ENCODE measurements at regions not wholly inside any gene's neighbourhood (a gene's known extent, or its start where the extent isn't known, plus 50 kb on each side); places are given as distances from the start of the nearest gene placed in this dataset.
"Not testable (repeated sequence)": the region's sequence is repeated elsewhere in the genome, so short reads cannot be mapped to it uniquely, and the experiment has no call there.

DNA sequence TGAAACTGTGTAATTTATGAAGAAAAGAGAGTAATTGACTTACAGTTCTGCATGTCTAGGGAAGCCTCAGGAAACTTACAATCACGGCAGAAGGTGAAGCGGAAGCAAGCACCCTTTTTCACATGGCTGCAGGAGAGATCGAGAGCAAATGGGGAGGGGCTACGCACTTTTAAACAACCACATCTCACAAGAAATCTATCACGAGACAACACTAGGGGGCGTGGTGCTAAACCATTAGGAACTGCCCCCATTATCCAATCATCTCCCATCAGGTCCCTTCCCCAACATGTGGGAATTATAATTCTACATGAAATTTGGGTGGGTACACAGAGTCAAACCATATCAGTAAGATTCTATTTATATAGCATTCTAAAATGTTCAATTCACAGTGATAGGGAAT, 114.8 kb upstream of the TRPC4 start:
- DNase-seq, result no peak
- Histone ChIP-seq H4K20me1 (ENCODE audit: insufficient read depth, low read depth, low read length) (no peaks in the 10 kb centered on the region), H3K27me3 (ENCODE audit: low read length) (no peaks in the 10 kb centered on the region), H3K9me2 (replicated peaks; ENCODE audit: insufficient read depth, low read length) (no peaks in the 10 kb centered on the region), H3K9me3 (ENCODE audit: low read length) (no peaks in the 10 kb centered on the region), H3K36me3 (ENCODE audit: insufficient read depth, low read length) (no peaks in the 10 kb centered on the region), H3K27ac (ENCODE audit: low read length) (no peak overlapping the region), H3K4me2 (ENCODE audit: low read depth, low read length, poor library complexity, severe bottlenecking) (no peak overlapping the region), H3K79me2 (ENCODE audit: low read length) (no peaks in the 10 kb centered on the region), H3K4me3 (ENCODE audit: low read length) (no peak overlapping the region), H3K9ac (ENCODE audit: low read length) (no peak overlapping the region), H3K4me1 (ENCODE audit: low read length) (no peaks in the 10 kb centered on the region), H2AFZ (ENCODE audit: low read length) (no peak overlapping the region)

DNA sequence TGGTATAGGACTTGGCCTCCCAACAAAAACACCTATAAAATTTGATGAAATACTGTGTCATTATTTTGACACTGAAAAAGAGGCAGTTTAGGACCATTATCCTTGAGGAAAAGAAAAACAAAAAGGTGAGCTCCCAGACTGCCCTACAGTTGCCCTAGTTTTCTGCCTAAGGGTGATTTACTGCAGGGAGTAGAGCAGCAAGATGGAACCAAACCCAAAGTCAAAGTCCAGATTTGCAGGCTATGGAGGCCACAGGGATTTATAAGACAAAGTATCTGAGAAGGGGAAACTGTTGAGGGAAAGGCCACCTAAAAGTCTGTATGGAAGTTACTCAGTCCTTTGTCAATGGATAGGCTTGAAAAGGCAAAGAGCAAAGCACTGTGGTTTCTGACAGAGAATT, 112.4 kb upstream of the TRPC4 start:
- Histone ChIP-seq H3K4me3 (ENCODE audit: low read length) (no peak overlapping the region), H3K9me2 (replicated peaks; ENCODE audit: insufficient read depth, low read length) (no peaks in the 10 kb centered on the region), H3K4me2 (ENCODE audit: low read depth, low read length, poor library complexity, severe bottlenecking) (no peak overlapping the region), H3K4me1 (ENCODE audit: low read length) (no peaks in the 10 kb centered on the region), H3K9ac (ENCODE audit: low read length) (no peak overlapping the region), H3K36me3 (ENCODE audit: insufficient read depth, low read length) (no peaks in the 10 kb centered on the region), H3K27ac (ENCODE audit: low read length) (no peak overlapping the region), H3K79me2 (ENCODE audit: low read length) (no peaks in the 10 kb centered on the region), H3K27me3 (ENCODE audit: low read length) (no peaks in the 10 kb centered on the region), H3K9me3 (ENCODE audit: low read length) (no peaks in the 10 kb centered on the region), H2AFZ (ENCODE audit: low read length) (no peak overlapping the region), H4K20me1 (ENCODE audit: insufficient read depth, low read depth, low read length) (no peaks in the 10 kb centered on the region)
- no peak for DNase-seq

DNA sequence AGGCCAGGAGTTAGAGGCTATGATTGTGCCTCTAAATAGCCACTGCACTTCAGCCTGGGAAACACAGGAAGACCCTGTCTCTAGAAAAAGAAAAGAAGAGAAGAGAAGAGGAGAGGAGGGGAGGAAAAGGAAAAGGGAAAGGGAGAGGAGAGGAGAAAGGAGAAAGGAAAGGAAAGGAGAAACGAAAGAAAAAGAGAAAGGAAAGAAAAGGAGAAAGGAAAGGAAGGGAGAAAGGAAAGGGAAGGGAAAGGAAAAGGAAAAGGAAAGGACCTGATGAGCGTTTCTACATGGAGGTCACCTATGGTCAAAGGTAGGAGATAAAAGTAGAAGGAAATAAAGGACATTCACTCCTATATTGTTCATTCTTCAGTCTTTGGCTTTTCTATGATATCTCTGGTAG, 109.1 kb upstream of the TRPC4 start:
- H4K20me1 ChIP-seq (ENCODE audit: insufficient read depth, low read depth, low read length), result no peaks in the 10 kb centered on the region
- H3K9me3 ChIP-seq (ENCODE audit: low read length), result no peaks in the 10 kb centered on the region
- H3K79me2 ChIP-seq (ENCODE audit: low read length), result no peaks in the 10 kb centered on the region
- H3K27me3 ChIP-seq (ENCODE audit: low read length), result no peaks in the 10 kb centered on the region
- H3K4me3 ChIP-seq (ENCODE audit: low read length), result no peak overlapping the region
- H3K4me1 ChIP-seq (ENCODE audit: low read length), result no peaks in the 10 kb centered on the region
- no peaks in the 10 kb centered on the region for H3K36me3 ChIP-seq (ENCODE audit: insufficient read depth, low read length)
- H3K9me2 ChIP-seq (replicated peaks; ENCODE audit: insufficient read depth, low read length), result no peaks in the 10 kb centered on the region
- H3K4me2 ChIP-seq (ENCODE audit: low read depth, low read length, poor library complexity, severe bottlenecking), result no peak overlapping the region
- no peak overlapping the region for H2AFZ ChIP-seq (ENCODE audit: low read length)
- no peak overlapping the region for H3K27ac ChIP-seq (ENCODE audit: low read length)
- no peak for DNase-seq
- no peak overlapping the region for H3K9ac ChIP-seq (ENCODE audit: low read length)

GRCh38 chr13:37968555-37968954, 99.0 kb upstream of the TRPC4 start:
- no peaks in the 10 kb centered on the region for H3K36me3 ChIP-seq (ENCODE audit: insufficient read depth, low read length)
- no peaks in the 10 kb centered on the region for H3K9me3 ChIP-seq (ENCODE audit: low read length)
- DNase-seq, result no peak
- no peak overlapping the region for H2AFZ ChIP-seq (ENCODE audit: low read length)
- no peak overlapping the region for H3K4me3 ChIP-seq (ENCODE audit: low read length)
- H3K27me3 ChIP-seq (ENCODE audit: low read length), result no peaks in the 10 kb centered on the region
- no peak overlapping the region for H3K4me2 ChIP-seq (ENCODE audit: low read depth, low read length, poor library complexity, severe bottlenecking)
- H3K9ac ChIP-seq (ENCODE audit: low read length), result no peak overlapping the region
- H3K4me1 ChIP-seq (ENCODE audit: low read length), result no peaks in the 10 kb centered on the region
- no peaks in the 10 kb centered on the region for H3K79me2 ChIP-seq (ENCODE audit: low read length)
- no peaks in the 10 kb centered on the region for H3K9me2 ChIP-seq (replicated peaks; ENCODE audit: insufficient read depth, low read length)
- no peak overlapping the region for H3K27ac ChIP-seq (ENCODE audit: low read length)
- no peaks in the 10 kb centered on the region for H4K20me1 ChIP-seq (ENCODE audit: insufficient read depth, low read depth, low read length)

- Histone ChIP-seq H3K4me2 (ENCODE audit: low read depth, low read length, poor library complexity, severe bottlenecking) (no peak overlapping the region), H2AFZ (ENCODE audit: low read length) (no peak overlapping the region), H3K27ac (ENCODE audit: low read length) (no peak overlapping the region), H3K36me3 (ENCODE audit: insufficient read depth, low read length) (no peaks in the 10 kb centered on the region), H3K9ac (ENCODE audit: low read length) (no peak overlapping the region), H3K9me3 (ENCODE audit: low read length) (no peaks in the 10 kb centered on the region), H4K20me1 (ENCODE audit: insufficient read depth, low read depth, low read length) (no peaks in the 10 kb centered on the region), H3K9me2 (replicated peaks; ENCODE audit: insufficient read depth, low read length) (no peaks in the 10 kb centered on the region), H3K4me1 (ENCODE audit: low read length) (no peaks in the 10 kb centered on the region), H3K4me3 (ENCODE audit: low read length) (no peak overlapping the region), H3K27me3 (ENCODE audit: low read length) (no peaks in the 10 kb centered on the region), H3K79me2 (ENCODE audit: low read length) (no peaks in the 10 kb centered on the region)
- no peak for DNase-seq
Observed at GRCh38 chr13:37966266-37966665, 96.7 kb upstream of the TRPC4 start.

GRCh38 chr13:37960427-37960826, 90.9 kb upstream of the TRPC4 start:
- Histone ChIP-seq H3K27me3 (ENCODE audit: low read length) (no peaks in the 10 kb centered on the region), H3K9me3 (ENCODE audit: low read length) (no peaks in the 10 kb centered on the region), H3K9me2 (replicated peaks; ENCODE audit: insufficient read depth, low read length) (no peaks in the 10 kb centered on the region), H3K9ac (ENCODE audit: low read length) (no peak overlapping the region), H3K27ac (ENCODE audit: low read length) (no peak overlapping the region), H3K4me2 (ENCODE audit: low read depth, low read length, poor library complexity, severe bottlenecking) (no peak overlapping the region), H2AFZ (ENCODE audit: low read length) (no peak overlapping the region), H4K20me1 (ENCODE audit: insufficient read depth, low read depth, low read length) (no peaks in the 10 kb centered on the region), H3K36me3 (ENCODE audit: insufficient read depth, low read length) (no peaks in the 10 kb centered on the region), H3K4me3 (ENCODE audit: low read length) (no peak overlapping the region), H3K4me1 (ENCODE audit: low read length) (no peaks in the 10 kb centered on the region), H3K79me2 (ENCODE audit: low read length) (no peaks in the 10 kb centered on the region)
- no peak for DNase-seq

DNA sequence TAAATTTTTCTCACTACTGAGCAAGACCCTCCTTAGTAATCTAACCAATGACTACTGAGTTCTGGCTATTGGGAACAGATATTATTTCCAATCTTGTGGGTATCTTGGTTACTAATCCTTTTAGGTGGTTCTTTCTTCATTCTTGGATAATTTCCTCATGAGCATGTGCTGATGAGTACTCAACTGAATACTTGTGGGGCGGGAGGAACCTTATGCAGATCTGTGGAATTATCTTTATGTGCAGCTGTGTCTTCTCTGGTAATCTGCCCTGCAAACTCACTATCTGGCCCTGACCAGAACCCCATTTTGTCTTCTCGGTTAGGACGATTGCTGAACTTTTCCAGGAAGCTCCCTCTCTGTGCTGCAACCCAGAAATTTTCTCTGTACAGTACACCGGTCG, 89.7 kb upstream of the TRPC4 start:
- no peak overlapping the region for H2AFZ ChIP-seq (ENCODE audit: low read length)
- H3K36me3 ChIP-seq (ENCODE audit: insufficient read depth, low read length), result no peaks in the 10 kb centered on the region
- no peaks in the 10 kb centered on the region for H4K20me1 ChIP-seq (ENCODE audit: insufficient read depth, low read depth, low read length)
- no peaks in the 10 kb centered on the region for H3K4me1 ChIP-seq (ENCODE audit: low read length)
- H3K9ac ChIP-seq (ENCODE audit: low read length), result no peak overlapping the region
- H3K4me3 ChIP-seq (ENCODE audit: low read length), result no peak overlapping the region
- no peak overlapping the region for H3K27ac ChIP-seq (ENCODE audit: low read length)
- H3K27me3 ChIP-seq (ENCODE audit: low read length), result no peaks in the 10 kb centered on the region
- H3K4me2 ChIP-seq (ENCODE audit: low read depth, low read length, poor library complexity, severe bottlenecking), result no peak overlapping the region
- H3K9me3 ChIP-seq (ENCODE audit: low read length), result no peaks in the 10 kb centered on the region
- H3K9me2 ChIP-seq (replicated peaks; ENCODE audit: insufficient read depth, low read length), result no peaks in the 10 kb centered on the region
- DNase-seq, result no peak
- H3K79me2 ChIP-seq (ENCODE audit: low read length), result no peaks in the 10 kb centered on the region

DNA sequence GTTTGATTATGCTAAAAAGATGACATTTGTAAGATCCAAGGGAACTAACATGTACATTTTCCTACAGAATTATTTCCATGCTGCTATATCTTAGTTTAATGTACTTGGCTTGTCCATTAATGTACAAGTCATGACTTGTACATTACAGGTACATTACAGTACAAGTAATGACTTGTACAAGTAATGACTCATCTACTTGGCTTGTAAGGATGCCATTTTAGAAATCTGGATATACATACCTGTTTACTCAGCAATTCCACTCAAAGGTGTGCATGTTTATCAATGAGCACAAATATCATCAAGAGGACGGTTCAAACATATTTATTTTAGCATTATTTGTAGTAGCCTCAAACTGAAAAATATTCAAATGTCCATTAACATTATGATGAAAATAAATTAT, 87.0 kb upstream of the TRPC4 start:
- H3K4me2 ChIP-seq (ENCODE audit: low read depth, low read length, poor library complexity, severe bottlenecking), result no peak overlapping the region
- no peaks in the 10 kb centered on the region for H3K79me2 ChIP-seq (ENCODE audit: low read length)
- H3K9ac ChIP-seq (ENCODE audit: low read length), result no peak overlapping the region
- H4K20me1 ChIP-seq (ENCODE audit: insufficient read depth, low read depth, low read length), result no peaks in the 10 kb centered on the region
- no peaks in the 10 kb centered on the region for H3K4me1 ChIP-seq (ENCODE audit: low read length)
- H3K27ac ChIP-seq (ENCODE audit: low read length), result no peak overlapping the region
- no peaks in the 10 kb centered on the region; the same call in 1 of the 2 replicates for H3K9me3 ChIP-seq (ENCODE audit: low read length)
- H3K9me2 ChIP-seq (replicated peaks; ENCODE audit: insufficient read depth, low read length), result no peaks in the 10 kb centered on the region
- H3K4me3 ChIP-seq (ENCODE audit: low read length), result no peak overlapping the region
- H2AFZ ChIP-seq (ENCODE audit: low read length), result no peak overlapping the region
- H3K27me3 ChIP-seq (ENCODE audit: low read length), result no peaks in the 10 kb centered on the region
- H3K36me3 ChIP-seq (ENCODE audit: insufficient read depth, low read length), result no peaks in the 10 kb centered on the region
- DNase-seq, result no peak

- H3K27ac ChIP-seq (ENCODE audit: low read length); H3K4me2 ChIP-seq (ENCODE audit: low read depth, low read length, poor library complexity, severe bottlenecking); H3K9me3 ChIP-seq (ENCODE audit: low read length); DNase-seq; H3K9me2 ChIP-seq (replicated peaks; ENCODE audit: insufficient read depth, low read length); H3K9ac ChIP-seq (ENCODE audit: low read length); H3K36me3 ChIP-seq (ENCODE audit: insufficient read depth, low read length); H3K79me2 ChIP-seq (ENCODE audit: low read length); H2AFZ ChIP-seq (ENCODE audit: low read length); H3K27me3 ChIP-seq (ENCODE audit: low read length); H3K4me1 ChIP-seq (ENCODE audit: low read length); H3K4me3 ChIP-seq (ENCODE audit: low read length); H4K20me1 ChIP-seq (ENCODE audit: insufficient read depth, low read depth, low read length): not testable (repeated sequence)
Observed at GRCh38 chr13:37954597-37954996, 85.0 kb upstream of the TRPC4 start.

Measured in Karpas-422 (cell line).